Right lobe of liver (tissue), 6 donors: ENCODE measurements at regions not wholly inside any gene's neighbourhood (a gene's known extent, or its start where the extent isn't known, plus 50 kb on each side); places are given as distances from the start of the nearest gene placed in this dataset.

Source experiments
- ATAC-seq, 4 donors: fragments of 200-7000 bp; cut with Tn5 transposase; one replicate each; pipeline ENCODE4 v1.9.1; 2020; ENCODE audit warnings: mild to moderate bottlenecking in 4 of 4, moderate library complexity in 4 of 4
- DNase-seq, 3 donors: peaks; one replicate each; pipeline ENCODE4 v3.0.0-alpha.2; 2020
- H3K27ac ChIP-seq, 3 donors: fragments of 200-600 bp; one replicate each; pipeline ENCODE4 v1.8.0; 2022
- H3K27me3 ChIP-seq, 2 donors: fragments of 200-600 bp; one replicate each; pipeline ENCODE4 v1.8.0; 2022
- H3K36me3 ChIP-seq, 4 donors: fragments of 200-600 bp; sonication (generic) in 1 of 4; one replicate each; pipeline versions ENCODE4 v1.5.1 to v1.8.0; 2017 to 2022; ENCODE audit warnings: control low read depth in 1 of 4
- H3K4me1 ChIP-seq, 4 donors: fragments of 200-600 bp; sonication (generic) in 1 of 4; one replicate each; pipeline versions ENCODE4 v1.5.1 to v1.8.0; 2017 to 2022; ENCODE audit warnings: control low read depth in 1 of 4
- H3K4me3 ChIP-seq, 3 donors: fragments of 200-600 bp; one replicate each; pipeline ENCODE4 v1.8.0; 2022
- H3K9me3 ChIP-seq, 4 donors: fragments of 200-600 bp; sonication (generic) in 1 of 4; one replicate each; pipeline versions ENCODE4 v1.5.1 to v1.8.0; 2017 to 2022; ENCODE audit warnings: control low read depth in 1 of 4
- CTCF ChIP-seq, 4 donors: fragments of 200-600 bp in 3 of 4; fragments of 450-650 bp in 1 of 4; IDR thresholded peaks; one replicate each; pipeline versions ENCODE4 v1.5.1 to v1.8.0; 2016 to 2022; ENCODE audit warnings: antibody characterized with exemption in 4 of 4, mild to moderate bottlenecking in 2 of 4
- POLR2A ChIP-seq: fragments of 450-650 bp; IDR thresholded peaks from one replicate; pipeline ENCODE4 v1.6.1; 2017; ENCODE audit warnings: antibody characterized with exemption, mild to moderate bottlenecking
- WGBS: methylation state at CpG from one replicate; pipeline ENCODE4 v1.1.6; 2018; ENCODE audit warnings: low coverage, low lambda C conversion rate; ENCODE audit not compliant: insufficient coverage; ENCODE audit errors: missing lambda C conversion rate; 5-methylcytosine and 5-hydroxymethylcytosine counted together
- intact Hi-C, 2 donors: fragments of 100-400 bp; cut with DNase I; formaldehyde crosslinking; loops; one replicate each; pipeline versions ENCODE4 v1.11.2 to v1.14.1; 2022
- donor health status: DM: no; HTN: yes; CAD: no.
- donor health status: DM: no; HTN: no; CAD: no.
- donor health status: DM: no; HTN: no; CAD: no.
- donor health status: DM: no; HTN: yes; CAD: no.
- donor health status: DM: no; HTN: yes; CAD: no.

- H3K27ac ChIP-seq: no peak overlapping the region
- no peak for TF ChIP-seq CTCF (IDR thresholded peaks at IDR 0.05)
- TF ChIP-seq POLR2A: no peak
- DNase-seq: no peak
- ATAC-seq: no peak
- H3K36me3 ChIP-seq: no peaks in the 10 kb centered on the region
- H3K27me3 ChIP-seq: no peaks in the 10 kb centered on the region
- no peak overlapping the region for H3K4me3 ChIP-seq
- intact Hi-C loops: no loop called here
- H3K4me1 ChIP-seq: no peaks in the 10 kb centered on the region
- WGBS: 66% methylated on average over 3 of the region's 3 CpGs
- H3K9me3 ChIP-seq: no peaks in the 10 kb centered on the region
Observed at GRCh38 chr16:51353055-51353454, 202.0 kb upstream of the SALL1 start.

- ATAC-seq: no peak
- Histone ChIP-seq H3K27me3 (no peaks in the 10 kb centered on the region), H3K9me3 (no peaks in the 10 kb centered on the region), H3K27ac (no peak overlapping the region), H3K4me3 (no peak overlapping the region), H3K4me1 (no peaks in the 10 kb centered on the region), H3K36me3 (no peaks in the 10 kb centered on the region)
- intact Hi-C loops: no loop called here
- no CpG with 5 or more reads among the region's 3 CpGs for WGBS
- DNase-seq: no peak
- no peak for TF ChIP-seq CTCF (IDR thresholded peaks at IDR 0.05)
- no peak for TF ChIP-seq POLR2A
Observed at GRCh38 chr16:51349626-51350025, 198.6 kb upstream of the SALL1 start.

GRCh38 chr16:51343411-51343810 lies 192.3 kb upstream of the SALL1 start:
- H3K27me3 ChIP-seq: no peaks in the 10 kb centered on the region
- H3K27ac ChIP-seq: no peak overlapping the region
- ATAC-seq: no peak
- H3K4me1 ChIP-seq: no peaks in the 10 kb centered on the region
- no peaks in the 10 kb centered on the region for H3K9me3 ChIP-seq
- no peaks in the 10 kb centered on the region for H3K36me3 ChIP-seq
- H3K4me3 ChIP-seq: no peak overlapping the region
- intact Hi-C loops: no loop called here
- WGBS: 72% methylated on average over 4 of the region's 4 CpGs
- no peak for TF ChIP-seq CTCF (IDR thresholded peaks at IDR 0.05)
- no peak for TF ChIP-seq POLR2A
- DNase-seq: no peak

GRCh38 chr16:51341204-51341603 lies 190.1 kb upstream of the SALL1 start:
- H3K9me3 ChIP-seq: no peaks in the 10 kb centered on the region
- H3K27me3 ChIP-seq: no peaks in the 10 kb centered on the region
- DNase-seq (no peak), ATAC-seq (no peak)
- H3K4me1 ChIP-seq: no peaks in the 10 kb centered on the region
- TF ChIP-seq CTCF (IDR thresholded peaks at IDR 0.05) (no peak), POLR2A (no peak)
- H3K36me3 ChIP-seq: no peaks in the 10 kb centered on the region
- WGBS: 61% methylated on average over 3 of the region's 4 CpGs
- H3K27ac ChIP-seq: no peak overlapping the region
- intact Hi-C loops: no loop called here
- no peak overlapping the region for H3K4me3 ChIP-seq

- intact Hi-C loops: loop anchor here in 1 of 2 donors (10.0 kb wide), 1 partner anchor 57 kb away; no protein-coding TSS in a partner anchor
- Histone ChIP-seq H3K4me1 (no peaks in the 10 kb centered on the region), H3K27me3 (no peaks in the 10 kb centered on the region), H3K27ac (no peak overlapping the region), H3K4me3 (no peak overlapping the region), H3K9me3 (no peaks in the 10 kb centered on the region), H3K36me3 (no peaks in the 10 kb centered on the region)
- DNase-seq (no peak), ATAC-seq (peak in 1 of 4 donors; percentile 37)
- WGBS: 67% methylated on average over 3 of the region's 3 CpGs
- TF ChIP-seq POLR2A: no peak
- no peak for TF ChIP-seq CTCF (IDR thresholded peaks at IDR 0.05)
Observed at GRCh38 chr16:51337662-51338061, 186.6 kb upstream of the SALL1 start.
